Uterus (tissue), 2 donors: ENCODE measurements at regions not wholly inside any gene's neighbourhood (a gene's known extent, or its start where the extent isn't known, plus 50 kb on each side); places are given as distances from the start of the nearest gene placed in this dataset.

ENCODE experiments used
- CTCF ChIP-seq, 4 experiments: fragments of 200-600 bp in 2 of 4; fragments of 450-650 bp in 2 of 4; sonication (generic) in 2 of 4; IDR thresholded peaks; one replicate each; pipeline ENCODE4 v1.5.1; 2016 to 2019; ENCODE audit warnings: antibody characterized with exemption in 4 of 4, mild to moderate bottlenecking in 2 of 4, moderate library complexity in 1 of 4
- POLR2A ChIP-seq, 2 donors: fragments of 450-650 bp; IDR thresholded peaks; one replicate each; pipeline ENCODE4 v1.6.1; 2016; ENCODE audit warnings: antibody characterized with exemption in 2 of 2, mild to moderate bottlenecking in 1 of 2, moderate library complexity in 1 of 2

DNA sequence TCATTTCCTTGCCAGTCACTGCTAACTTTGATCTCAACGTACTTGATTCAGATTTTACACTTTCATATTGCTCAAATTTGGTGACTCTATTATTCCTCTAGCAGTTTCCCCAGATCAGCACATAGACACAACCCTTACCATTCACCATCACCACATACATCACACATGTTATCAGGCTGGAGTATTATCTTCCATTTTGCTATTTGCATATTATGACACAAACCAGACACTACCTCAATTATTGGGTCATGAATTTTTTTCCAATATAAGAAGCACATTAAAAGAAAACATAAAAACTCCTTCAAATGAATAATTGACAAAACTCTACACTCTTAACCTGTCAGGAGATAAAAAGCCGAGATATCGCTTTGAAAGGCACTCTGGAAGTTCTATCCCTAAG, 1166.7 kb upstream of the B3GALT2 start:
- TF ChIP-seq CTCF (IDR thresholded peaks at IDR 0.05) (no peak), POLR2A (IDR thresholded peaks at IDR 0.05) (no peak)
